SK-N-SH (cell line): ENCODE measurements at regions not wholly inside any gene's neighbourhood (a gene's known extent, or its start where the extent isn't known, plus 50 kb on each side); places are given as distances from the start of the nearest gene placed in this dataset.

ENCODE experiments used
- EZH2phosphoT487 ChIP-seq: fragments of 200-600 bp; sonication (generic); IDR thresholded peaks from 2 replicates; pipeline ENCODE4 v1.6.1; 2017; ENCODE audit warnings: low read depth, mixed run types, mild to moderate bottlenecking, antibody characterized with exemption, moderate library complexity, borderline replicate concordance
- POLR2AphosphoS5 ChIP-seq: IDR thresholded peaks from 2 replicates; pipeline ENCODE4 v1.6.1; 2012; ENCODE audit warnings: low read depth, low read length
- RAD21 ChIP-seq: IDR thresholded peaks from 2 replicates; pipeline ENCODE4 v1.6.1; 2012; ENCODE audit warnings: mild to moderate bottlenecking, low read length
- RCOR1 ChIP-seq: fragments of 150-350 bp; IDR thresholded peaks from 2 replicates; pipeline ENCODE4 v1.6.1; 2017; ENCODE audit warnings: antibody characterized with exemption, low read length
- TCF12 ChIP-seq: IDR thresholded peaks from 2 replicates; pipeline ENCODE4 v1.4.0; 2012
- TEAD4 ChIP-seq: IDR thresholded peaks from 2 replicates; pipeline ENCODE4 v1.4.0; 2012; ENCODE audit warnings: mild to moderate bottlenecking, borderline replicate concordance; ENCODE audit not compliant: insufficient read depth
- TF ChIP-seq, protein P1 (sequence below): fragments of 200-600 bp; sonication (generic); IDR thresholded peaks from 2 replicates; pipeline ENCODE4 v1.6.1; 2017; ENCODE audit warnings: antibody characterized with exemption, mild to moderate bottlenecking, moderate library complexity
- TF ChIP-seq, protein P2 (sequence below): fragments of 150-350 bp; IDR thresholded peaks from 2 replicates; pipeline ENCODE4 v1.6.1; 2017; ENCODE audit warnings: antibody characterized with exemption, low read length, low read depth, borderline replicate concordance

DNA sequence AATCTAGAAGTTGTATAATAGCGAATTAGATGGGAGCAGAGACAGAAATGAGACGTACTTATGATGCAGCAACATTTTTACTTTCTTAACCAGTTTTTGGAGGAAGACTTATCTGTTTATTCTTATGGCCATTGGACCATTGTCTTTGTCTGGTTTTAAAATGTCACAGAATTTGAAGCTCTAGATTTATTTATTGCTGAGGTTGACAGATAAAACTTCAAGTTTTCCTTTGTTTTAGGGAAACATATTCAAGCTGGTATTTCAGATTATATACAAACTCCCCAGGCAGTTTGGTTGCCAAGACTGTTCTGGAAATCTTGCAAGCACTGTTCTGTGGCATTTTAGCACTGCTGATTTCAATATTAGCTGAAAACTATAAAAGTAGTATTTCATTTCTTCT, 1021.7 kb downstream of the GALC start:
- TF ChIP-seq RCOR1, result no peak
- TF ChIP-seq EZH2phosphoT487, result no peak
- no peak for TF ChIP-seq TEAD4
- TF ChIP-seq, protein P1, sequence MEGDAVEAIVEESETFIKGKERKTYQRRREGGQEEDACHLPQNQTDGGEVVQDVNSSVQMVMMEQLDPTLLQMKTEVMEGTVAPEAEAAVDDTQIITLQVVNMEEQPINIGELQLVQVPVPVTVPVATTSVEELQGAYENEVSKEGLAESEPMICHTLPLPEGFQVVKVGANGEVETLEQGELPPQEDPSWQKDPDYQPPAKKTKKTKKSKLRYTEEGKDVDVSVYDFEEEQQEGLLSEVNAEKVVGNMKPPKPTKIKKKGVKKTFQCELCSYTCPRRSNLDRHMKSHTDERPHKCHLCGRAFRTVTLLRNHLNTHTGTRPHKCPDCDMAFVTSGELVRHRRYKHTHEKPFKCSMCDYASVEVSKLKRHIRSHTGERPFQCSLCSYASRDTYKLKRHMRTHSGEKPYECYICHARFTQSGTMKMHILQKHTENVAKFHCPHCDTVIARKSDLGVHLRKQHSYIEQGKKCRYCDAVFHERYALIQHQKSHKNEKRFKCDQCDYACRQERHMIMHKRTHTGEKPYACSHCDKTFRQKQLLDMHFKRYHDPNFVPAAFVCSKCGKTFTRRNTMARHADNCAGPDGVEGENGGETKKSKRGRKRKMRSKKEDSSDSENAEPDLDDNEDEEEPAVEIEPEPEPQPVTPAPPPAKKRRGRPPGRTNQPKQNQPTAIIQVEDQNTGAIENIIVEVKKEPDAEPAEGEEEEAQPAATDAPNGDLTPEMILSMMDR, result no peak
- no peak for TF ChIP-seq RAD21
- no peak for TF ChIP-seq POLR2AphosphoS5
- TF ChIP-seq, protein P2, sequence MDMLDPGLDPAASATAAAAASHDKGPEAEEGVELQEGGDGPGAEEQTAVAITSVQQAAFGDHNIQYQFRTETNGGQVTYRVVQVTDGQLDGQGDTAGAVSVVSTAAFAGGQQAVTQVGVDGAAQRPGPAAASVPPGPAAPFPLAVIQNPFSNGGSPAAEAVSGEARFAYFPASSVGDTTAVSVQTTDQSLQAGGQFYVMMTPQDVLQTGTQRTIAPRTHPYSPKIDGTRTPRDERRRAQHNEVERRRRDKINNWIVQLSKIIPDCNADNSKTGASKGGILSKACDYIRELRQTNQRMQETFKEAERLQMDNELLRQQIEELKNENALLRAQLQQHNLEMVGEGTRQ, result no peak
- TF ChIP-seq TCF12, result no peak
